Stimulated activated memory B cell treated with anti-CD40 and anti-IgM and Interleukin-4, amounts not matched to agents 10 μg/mL and 1 μg/mL and 100 μg/mL, for 72 hours (primary cell): ENCODE measurements at regions not wholly inside any gene's neighbourhood (a gene's known extent, or its start where the extent isn't known, plus 50 kb on each side); places are given as distances from the start of the nearest gene placed in this dataset.
"Not testable (repeated sequence)": the region's sequence is repeated elsewhere in the genome, so short reads cannot be mapped to it uniquely, and the experiment has no call there.

Experiments used
- ATAC-seq: fragments of 150-1000 bp; cut with Tn5 transposase; 2 replicates; pipeline ENCODE4 v1.10.0; 2021
- H3K27ac Mint-ChIP-seq: one replicate; pipeline ENCODE4 v1.8.0; 2022; ENCODE audit warnings: mild to moderate bottlenecking, mixed read lengths
- H3K27me3 Mint-ChIP-seq: one replicate; pipeline ENCODE4 v1.8.0; 2022; ENCODE audit warnings: mixed read lengths
- H3K36me3 Mint-ChIP-seq: one replicate; pipeline ENCODE4 v1.8.0; 2022; ENCODE audit warnings: mixed read lengths
- H3K4me1 Mint-ChIP-seq: one replicate; pipeline ENCODE4 v1.8.0; 2022; ENCODE audit warnings: mixed read lengths
- H3K4me3 Mint-ChIP-seq: one replicate; pipeline ENCODE4 v1.8.0; 2022; ENCODE audit warnings: mild to moderate bottlenecking, moderate library complexity, mixed read lengths
- H3K9me3 Mint-ChIP-seq: one replicate; pipeline ENCODE4 v1.8.0; 2022; ENCODE audit warnings: mixed read lengths

DNA sequence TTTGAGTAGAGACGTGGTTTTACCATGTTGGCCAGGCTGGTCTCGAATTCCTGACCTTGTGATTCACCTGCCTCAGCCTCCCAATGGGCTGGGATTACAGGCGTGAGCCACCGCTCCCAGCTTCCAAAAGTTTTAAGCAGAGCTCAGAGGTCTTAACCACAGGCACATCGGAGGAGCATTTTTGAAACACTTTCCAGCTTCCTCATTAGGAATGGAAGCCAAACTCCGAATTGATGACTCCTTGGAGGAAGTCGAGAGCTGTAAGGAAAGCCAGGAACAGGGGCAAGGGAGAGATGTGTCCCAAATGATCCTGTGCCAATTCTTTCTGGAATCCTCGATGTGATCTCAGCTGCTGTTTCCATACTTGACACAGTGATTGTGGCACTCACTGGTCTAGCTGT is 56.2 kb upstream of the CCZ1B start:
- H3K36me3 Mint-ChIP-seq, H3K9me3 Mint-ChIP-seq, H3K4me3 Mint-ChIP-seq, H3K4me1 Mint-ChIP-seq, ATAC-seq, H3K27ac Mint-ChIP-seq: not testable (repeated sequence)
- H3K27me3 Mint-ChIP-seq: peaks cover 45% of the 10 kb centered on the region

DNA sequence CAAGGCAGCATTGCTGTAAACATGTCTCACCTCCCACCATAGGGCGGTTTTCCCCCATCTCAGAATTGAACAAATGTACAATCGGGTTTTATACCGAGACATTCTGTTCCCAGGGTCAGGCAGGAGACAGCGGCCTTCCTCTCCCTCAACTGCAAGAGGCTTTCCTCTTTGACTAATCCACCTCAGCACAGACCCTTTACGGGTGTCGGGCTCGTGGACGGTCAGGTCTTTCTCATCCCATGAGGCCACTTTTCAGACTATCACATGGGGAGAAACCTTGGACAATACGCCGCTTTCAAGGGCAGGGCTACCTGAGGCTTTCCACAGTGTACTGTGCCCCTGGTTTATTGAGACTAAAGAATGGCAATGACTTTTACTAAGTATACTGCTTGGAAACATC is 57.7 kb upstream of the CCZ1B start:
- not testable (repeated sequence) for H3K4me1 Mint-ChIP-seq, ATAC-seq, H3K36me3 Mint-ChIP-seq, H3K27ac Mint-ChIP-seq, H3K9me3 Mint-ChIP-seq, H3K4me3 Mint-ChIP-seq
- H3K27me3 Mint-ChIP-seq: peaks cover 53% of the 10 kb centered on the region

DNA sequence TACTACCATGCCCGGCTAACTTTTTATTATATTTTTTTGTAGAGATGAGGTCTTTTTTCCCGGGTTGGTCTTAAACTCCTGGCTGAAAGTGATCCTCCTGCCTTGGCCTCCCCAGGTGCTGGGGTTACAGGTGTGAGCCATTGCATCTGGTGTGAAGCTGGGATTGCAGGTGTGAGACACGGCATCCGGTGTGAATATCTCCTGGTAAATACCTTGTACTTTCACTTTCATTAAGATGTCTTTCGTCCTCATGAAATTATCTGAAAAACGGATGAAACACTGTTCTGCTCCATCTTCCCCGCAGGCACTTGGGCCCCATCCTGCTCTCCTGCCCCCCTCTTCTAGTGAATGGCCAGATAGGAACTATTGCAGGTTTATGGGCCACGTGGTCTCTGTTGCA is 60.1 kb upstream of the CCZ1B start:
- Mint-ChIP-seq H3K36me3 (no peaks in the 10 kb centered on the region), H3K27me3 (peaks cover 37% of the 10 kb centered on the region), H3K4me1 (no peaks in the 10 kb centered on the region), H3K4me3 (no peak overlapping the region), H3K27ac (no peak overlapping the region), H3K9me3 (peaks cover 4% of the 10 kb centered on the region)
- no peak for ATAC-seq

DNA sequence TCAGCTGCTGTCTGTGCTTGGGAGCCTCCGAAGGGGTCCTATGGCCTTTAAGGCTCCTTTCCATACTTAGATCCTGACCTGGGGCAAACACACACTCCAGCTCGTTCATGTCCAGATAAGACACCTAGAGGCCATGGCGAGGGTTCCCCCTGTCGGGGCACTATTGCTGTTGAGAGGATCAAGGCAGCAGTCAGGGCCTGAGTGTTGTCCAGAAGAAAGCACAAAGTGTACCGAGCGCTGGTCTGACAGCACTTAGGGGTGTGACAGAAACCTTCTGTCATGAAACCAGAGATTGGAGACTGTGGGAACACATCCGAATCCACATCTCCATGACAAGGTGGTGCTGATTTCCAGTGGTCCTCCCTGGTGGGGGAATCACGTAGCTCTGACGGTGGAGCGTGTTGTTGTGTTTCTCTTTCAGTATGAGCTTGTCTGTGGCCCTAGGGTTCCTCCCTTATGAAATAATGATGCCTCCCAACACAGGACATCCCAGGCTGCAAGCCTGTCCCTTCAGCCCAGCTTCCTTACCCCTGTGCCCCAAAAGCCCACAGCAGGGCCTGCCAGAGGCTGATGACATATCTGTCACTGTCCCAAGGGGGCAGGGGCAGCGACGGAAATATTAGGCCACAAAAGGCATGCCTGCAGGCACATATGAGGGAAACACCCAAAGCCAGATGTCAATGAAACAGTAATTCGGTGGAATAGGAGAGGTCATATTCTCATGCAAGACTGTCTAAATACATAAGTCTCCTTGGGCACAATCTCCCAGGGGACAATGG is 62.4 kb upstream of the CCZ1B start:
- ATAC-seq, H3K36me3 Mint-ChIP-seq, H3K9me3 Mint-ChIP-seq, H3K27ac Mint-ChIP-seq, H3K4me3 Mint-ChIP-seq, H3K4me1 Mint-ChIP-seq: not testable (repeated sequence)
- peaks cover 16% of the 10 kb centered on the region for H3K27me3 Mint-ChIP-seq

DNA sequence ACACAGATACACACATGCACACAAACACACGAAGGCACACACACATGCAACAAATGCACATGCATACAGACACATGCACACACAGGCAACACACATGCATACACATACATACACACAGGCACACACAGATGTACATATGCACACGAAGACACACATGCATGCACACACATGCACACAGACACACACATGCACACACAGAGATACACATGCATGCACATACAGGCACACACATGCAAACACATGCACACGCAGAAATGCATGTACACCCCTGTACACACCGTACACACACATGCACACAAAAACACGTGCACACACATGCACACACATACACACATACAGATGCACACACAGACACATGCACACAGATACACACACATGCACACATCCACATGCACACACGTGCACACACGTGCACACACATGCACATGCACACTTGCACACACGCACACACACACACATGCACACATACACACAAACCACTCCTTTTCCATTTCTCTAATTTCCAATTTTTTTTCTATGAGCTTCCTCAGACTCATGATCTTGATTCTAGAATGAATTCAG is 63.3 kb upstream of the CCZ1B start:
- Mint-ChIP-seq H3K4me1 (no peaks in the 10 kb centered on the region), H3K27me3 (peaks cover 25% of the 10 kb centered on the region), H3K9me3 (peaks cover 8% of the 10 kb centered on the region), H3K36me3 (no peaks in the 10 kb centered on the region), H3K4me3 (no peak overlapping the region), H3K27ac (no peak overlapping the region)
- ATAC-seq: no peak

DNA sequence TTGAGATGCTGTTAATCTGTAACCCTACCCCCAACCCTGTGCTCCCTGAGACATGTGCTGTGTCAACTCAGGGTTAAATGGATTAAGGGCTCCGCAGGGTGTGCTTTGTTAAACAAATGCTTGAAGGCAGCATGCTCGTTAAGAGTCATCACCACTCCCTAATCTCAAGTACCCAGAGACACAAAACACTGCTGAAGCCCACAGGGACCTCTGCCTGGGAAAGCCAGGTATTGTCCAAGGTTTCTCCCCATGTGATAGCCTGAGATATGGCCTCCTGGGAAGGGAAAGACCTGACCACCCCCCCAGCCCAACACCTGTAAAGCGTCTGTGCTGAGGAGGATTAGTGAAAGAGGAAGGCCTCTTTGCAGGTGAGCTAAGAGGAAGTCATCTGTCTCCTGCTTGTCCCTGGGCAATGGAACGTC is 76.0 kb upstream of the CCZ1B start:
- H3K4me3 Mint-ChIP-seq, H3K27me3 Mint-ChIP-seq, H3K36me3 Mint-ChIP-seq: not testable (repeated sequence)

DNA sequence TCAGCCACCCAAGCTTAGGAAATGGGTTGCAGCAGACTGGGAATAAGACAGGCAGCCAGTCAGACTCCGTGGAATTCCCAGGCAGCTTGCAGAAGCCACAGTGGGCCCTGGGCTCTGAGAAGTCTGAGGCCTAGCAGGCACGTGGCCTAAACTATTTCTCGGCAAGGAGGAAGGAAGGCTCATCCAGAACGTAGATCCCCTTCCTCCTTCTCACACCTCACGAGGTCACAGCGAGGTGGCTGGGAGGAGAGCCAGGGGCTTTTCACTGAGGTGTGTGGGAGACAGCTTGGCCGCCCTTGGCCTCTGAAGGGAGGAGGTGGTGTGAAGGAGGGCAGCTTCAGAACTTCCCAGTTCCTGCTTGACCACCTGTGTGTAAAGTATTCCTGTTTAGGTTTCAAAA is 77.2 kb upstream of the CCZ1B start:
- H3K9me3 Mint-ChIP-seq, H3K27ac Mint-ChIP-seq, H3K4me1 Mint-ChIP-seq, H3K27me3 Mint-ChIP-seq, H3K4me3 Mint-ChIP-seq, ATAC-seq, H3K36me3 Mint-ChIP-seq: not testable (repeated sequence)

More for the DNA sequence above, 76.0 kb upstream of the CCZ1B start:
- not testable (repeated sequence) for H3K27ac Mint-ChIP-seq, H3K9me3 Mint-ChIP-seq, H3K4me1 Mint-ChIP-seq, ATAC-seq

DNA sequence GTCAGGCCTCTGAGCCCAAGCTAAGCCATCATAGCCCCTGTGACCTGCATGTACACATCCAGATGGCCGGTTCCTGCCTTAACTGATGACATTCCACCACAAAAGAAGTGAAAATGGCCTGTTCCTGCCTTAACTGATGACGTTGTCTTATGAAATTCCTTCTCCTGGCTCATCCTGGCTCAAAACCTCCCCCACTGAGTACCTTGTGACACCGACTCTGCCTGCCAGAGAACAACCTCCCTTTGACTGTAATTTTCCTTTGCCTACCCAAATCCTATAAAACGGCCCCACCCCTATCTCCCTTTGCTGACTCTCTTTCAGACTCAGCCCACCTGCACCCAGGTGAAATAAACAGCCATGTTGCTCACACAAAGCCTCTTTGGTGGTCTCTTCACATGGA is 77.7 kb upstream of the CCZ1B start:
- H3K36me3 Mint-ChIP-seq: not testable (repeated sequence)

DNA sequence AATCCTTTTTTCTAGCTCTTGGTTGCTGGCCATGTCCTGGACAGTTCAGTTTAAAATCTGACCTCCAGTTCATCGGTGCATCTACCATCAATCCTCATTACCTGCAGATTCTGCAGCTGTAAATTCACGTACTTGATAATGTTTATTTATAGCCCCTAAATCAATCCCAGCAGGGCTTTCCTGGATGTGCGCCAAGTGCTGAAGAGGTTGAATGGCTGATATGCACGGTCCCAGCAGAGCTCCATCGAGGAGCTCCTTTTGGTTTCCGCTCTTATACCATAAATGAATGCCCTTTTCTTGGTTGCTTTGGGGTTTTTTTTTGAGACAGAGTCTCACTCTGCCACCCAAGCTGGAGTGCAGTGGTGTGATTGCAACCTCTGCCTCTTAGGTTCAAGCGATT is 91.2 kb upstream of the CCZ1B start:
- ATAC-seq: no peak
- Mint-ChIP-seq H3K36me3 (no peaks in the 10 kb centered on the region), H3K9me3 (no peaks in the 10 kb centered on the region), H3K4me1 (no peaks in the 10 kb centered on the region), H3K27me3 (peaks cover 19% of the 10 kb centered on the region), H3K27ac (no peak overlapping the region), H3K4me3 (no peak overlapping the region)

More for the DNA sequence above, 77.7 kb upstream of the CCZ1B start:
- not testable (repeated sequence) for H3K27ac Mint-ChIP-seq, H3K27me3 Mint-ChIP-seq, H3K4me3 Mint-ChIP-seq, H3K9me3 Mint-ChIP-seq, ATAC-seq, H3K4me1 Mint-ChIP-seq

DNA sequence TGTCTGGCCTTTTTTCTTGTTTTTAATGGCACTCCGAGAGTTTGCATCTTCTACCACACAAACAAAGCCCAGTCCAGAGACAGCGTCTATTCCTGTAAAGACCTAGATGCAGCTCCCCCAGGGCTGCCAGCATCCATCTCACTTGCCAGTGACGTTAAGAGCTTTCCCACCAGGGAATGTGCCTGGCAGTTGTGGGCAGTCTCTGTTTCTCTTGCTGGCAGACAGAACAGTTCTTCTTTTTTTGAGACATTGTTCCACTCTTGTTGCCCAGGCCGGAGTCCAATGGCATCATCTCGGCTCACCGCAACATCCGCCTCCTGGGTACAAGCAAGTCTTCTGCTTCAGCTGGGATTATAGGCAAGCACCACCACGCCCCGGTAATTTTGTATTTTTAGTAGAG is 93.1 kb upstream of the CCZ1B start:
- not testable (repeated sequence) for H3K4me1 Mint-ChIP-seq, H3K27ac Mint-ChIP-seq, ATAC-seq, H3K36me3 Mint-ChIP-seq, H3K4me3 Mint-ChIP-seq, H3K9me3 Mint-ChIP-seq
- H3K27me3 Mint-ChIP-seq: peaks cover 19% of the 10 kb centered on the region

DNA sequence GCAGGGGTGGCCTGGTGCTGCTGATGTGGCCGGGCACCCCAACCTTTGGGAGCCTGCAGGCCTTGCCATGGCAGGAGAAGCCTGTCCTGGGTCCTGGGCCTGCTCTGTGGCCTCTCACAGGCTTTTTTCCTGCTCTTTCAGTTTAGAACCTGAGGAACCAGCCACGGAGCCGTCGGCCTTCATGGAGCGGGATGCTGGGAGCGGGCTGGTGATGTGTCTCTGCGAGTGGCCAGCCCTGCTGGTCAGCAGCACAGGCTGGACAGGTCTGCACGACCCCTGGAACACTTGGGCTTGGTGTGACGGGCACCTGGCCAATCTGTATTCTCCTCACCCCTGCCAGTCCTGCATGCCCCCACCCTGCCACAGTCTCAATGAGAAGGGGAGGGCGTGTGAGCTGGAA is 98.4 kb upstream of the CCZ1B start:
- not testable (repeated sequence) for H3K9me3 Mint-ChIP-seq, H3K27ac Mint-ChIP-seq, H3K27me3 Mint-ChIP-seq, H3K4me3 Mint-ChIP-seq, H3K36me3 Mint-ChIP-seq, H3K4me1 Mint-ChIP-seq, ATAC-seq

DNA sequence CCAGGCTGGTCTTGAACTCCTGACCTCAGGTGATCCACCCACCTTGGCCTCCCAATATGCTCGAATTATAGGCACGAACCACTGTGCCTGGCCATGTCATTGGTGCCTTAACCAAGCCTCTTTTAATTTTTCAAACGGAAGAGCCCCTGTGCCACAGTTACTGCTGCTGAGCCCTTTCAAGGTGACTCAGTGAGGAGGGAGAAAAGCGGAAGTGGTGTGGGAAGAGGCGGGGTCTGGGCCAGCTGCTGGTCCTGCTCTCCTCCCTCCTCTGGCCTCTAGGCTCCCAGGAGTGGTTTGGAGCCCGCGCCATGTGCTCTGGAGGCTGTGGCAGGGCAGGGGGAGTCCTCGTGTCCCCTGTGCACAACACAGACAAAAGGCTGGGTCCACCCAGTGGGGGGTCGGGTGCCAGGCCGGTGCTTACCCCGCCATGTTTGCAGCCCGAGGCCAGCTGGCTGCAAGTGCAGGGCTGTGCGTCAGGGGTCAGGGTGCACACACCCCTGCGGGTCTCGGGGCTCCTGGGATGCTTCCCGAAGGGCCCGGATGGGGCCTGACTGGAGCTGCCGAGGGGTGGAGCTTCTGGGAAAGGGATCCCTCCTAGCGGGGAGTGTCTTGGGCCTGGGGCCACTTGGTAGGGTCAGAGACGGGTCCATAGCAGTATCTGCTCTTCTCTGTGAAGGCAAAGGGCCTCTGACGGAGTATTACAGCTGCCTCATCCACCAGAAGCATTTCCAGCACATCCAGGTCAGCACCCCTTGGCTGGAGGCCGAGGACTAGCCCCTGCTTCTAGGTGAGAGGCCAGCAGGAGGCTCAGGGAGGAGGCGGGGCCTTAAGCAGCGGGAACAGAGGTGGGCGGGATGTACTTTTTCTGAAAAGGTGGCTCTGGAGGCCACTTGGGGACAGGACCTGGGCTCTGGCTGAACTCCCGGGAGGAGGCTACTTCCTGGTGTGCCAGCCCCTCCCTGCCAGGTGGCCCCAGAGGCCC is 100.4 kb upstream of the CCZ1B start:
- H3K36me3 Mint-ChIP-seq, H3K27ac Mint-ChIP-seq, ATAC-seq, H3K9me3 Mint-ChIP-seq, H3K4me1 Mint-ChIP-seq, H3K4me3 Mint-ChIP-seq, H3K27me3 Mint-ChIP-seq: not testable (repeated sequence)

DNA sequence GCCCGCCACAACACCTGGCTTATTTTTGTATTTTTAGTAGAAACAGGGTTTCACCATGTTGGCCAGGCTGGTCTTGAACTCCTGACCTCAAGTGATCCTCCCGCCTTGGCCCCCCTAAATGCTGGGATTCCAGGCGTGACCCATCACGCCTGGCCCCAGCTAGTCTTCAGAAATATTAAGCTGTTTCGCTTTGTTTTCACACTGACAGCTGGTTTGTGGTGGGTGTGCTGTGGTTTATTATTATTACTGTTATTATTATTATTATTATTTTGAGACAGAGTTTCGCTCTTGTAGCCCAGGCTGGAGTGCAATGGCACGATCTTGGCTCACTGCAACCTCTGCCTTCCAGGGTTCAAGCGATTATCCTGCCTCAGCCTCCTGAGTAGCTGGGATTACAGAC is 101.6 kb upstream of the CCZ1B start:
- not testable (repeated sequence) for ATAC-seq, H3K27ac Mint-ChIP-seq, H3K4me1 Mint-ChIP-seq

DNA sequence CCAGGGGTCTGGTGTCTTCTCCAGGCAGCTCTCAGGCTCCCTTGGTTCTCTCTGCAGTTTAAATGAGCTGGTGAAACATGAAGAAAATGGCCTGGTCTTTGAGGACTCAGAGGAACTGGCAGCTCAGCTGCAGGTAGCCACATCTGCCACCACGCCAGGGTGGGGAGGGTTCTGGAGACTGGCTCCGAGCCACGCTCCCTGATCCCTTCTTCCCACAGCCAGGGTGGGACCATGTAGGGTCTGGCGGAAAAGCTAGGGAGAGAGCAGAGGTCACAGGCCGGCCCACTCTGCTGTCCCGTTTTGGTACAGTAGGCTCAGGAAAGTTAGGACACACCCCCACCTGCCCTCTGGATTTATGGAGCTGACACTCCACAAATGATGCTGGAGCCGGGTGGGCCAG is 103.5 kb upstream of the CCZ1B start:
- not testable (repeated sequence) for H3K4me3 Mint-ChIP-seq, H3K36me3 Mint-ChIP-seq, H3K27ac Mint-ChIP-seq, H3K4me1 Mint-ChIP-seq, H3K9me3 Mint-ChIP-seq, H3K27me3 Mint-ChIP-seq, ATAC-seq

More for the DNA sequence above, 101.6 kb upstream of the CCZ1B start:
- not testable (repeated sequence) for H3K4me3 Mint-ChIP-seq, H3K9me3 Mint-ChIP-seq, H3K36me3 Mint-ChIP-seq, H3K27me3 Mint-ChIP-seq

DNA sequence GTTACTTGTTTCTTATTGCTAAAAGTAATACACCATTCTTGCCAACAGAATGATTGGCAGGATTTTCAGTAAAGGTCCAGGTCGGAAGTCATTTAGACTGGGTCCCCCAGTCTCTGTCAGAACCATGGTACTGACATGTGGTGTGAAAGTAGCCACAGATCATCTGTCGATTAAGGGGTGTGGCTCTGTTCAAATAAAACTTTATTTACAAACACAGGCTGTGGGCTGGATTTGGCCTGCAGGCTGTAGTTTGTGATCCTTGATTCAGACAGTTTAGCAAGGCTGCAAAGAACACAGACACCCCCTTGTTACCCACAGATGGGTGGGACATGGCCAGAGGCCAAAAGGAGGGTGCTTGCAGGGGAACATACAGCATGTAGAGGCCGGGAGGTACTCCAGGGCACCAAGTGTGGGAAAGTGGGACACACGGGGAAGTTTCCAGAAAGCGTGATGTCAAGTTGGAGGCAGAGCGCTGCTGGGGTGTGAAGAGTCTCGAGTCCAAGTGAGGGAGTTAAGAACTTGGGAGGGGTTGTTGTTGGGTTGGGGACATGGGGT is 104.1 kb upstream of the CCZ1B start:
- ATAC-seq, H3K9me3 Mint-ChIP-seq, H3K27me3 Mint-ChIP-seq, H3K4me3 Mint-ChIP-seq, H3K27ac Mint-ChIP-seq, H3K4me1 Mint-ChIP-seq, H3K36me3 Mint-ChIP-seq: not testable (repeated sequence)
